ENCODE measurements at regions not wholly inside any gene's neighbourhood (a gene's known extent, or its start where the extent isn't known, plus 50 kb on each side); places are given as distances from the start of the nearest gene placed in this dataset.

- Histone ChIP-seq H3K9me1 (ENCODE audit: control insufficient read depth, extremely low read depth, insufficient read depth, low read length) (no peaks in the 10 kb centered on the region), H3K4me3 (ENCODE audit: control insufficient read depth in 2 of 3, extremely low read depth in 1 of 3, insufficient read depth in 2 of 3, low read depth in 1 of 3, low read length in 3 of 3) (no peak overlapping the region), H3K4me1 (ENCODE audit: control insufficient read depth, extremely low read depth, insufficient read depth, low read length) (no peaks in the 10 kb centered on the region), H3K79me2 (ENCODE audit: control insufficient read depth, insufficient read depth, low read length) (no peaks in the 10 kb centered on the region), H3K27ac (ENCODE audit: control insufficient read depth, insufficient read depth, low read length) (no peak overlapping the region), H3K9me3 (ENCODE audit: control insufficient read depth, low read depth, low read length) (no peaks in the 10 kb centered on the region), H3K36me3 (ENCODE audit: control insufficient read depth in 2 of 2, extremely low read depth in 1 of 2, insufficient read depth in 2 of 2, low read length in 2 of 2) (no peaks in the 10 kb centered on the region), H4K20me1 (ENCODE audit: control insufficient read depth, extremely low read depth, insufficient read depth, low read length) (no peaks in the 10 kb centered on the region), H3K4me2 (ENCODE audit: control insufficient read depth, extremely low read depth, insufficient read depth, low read depth, low read length) (no peak overlapping the region), H3K9ac (ENCODE audit: control insufficient read depth, extremely low read depth, insufficient read depth, low read length) (no peak overlapping the region), H3K27me3 (ENCODE audit: control insufficient read depth, extremely low read depth, insufficient read depth, low read length) (no peaks in the 10 kb centered on the region), H2AFZ (ENCODE audit: control insufficient read depth, low read length) (no peak overlapping the region)
- dilution Hi-C loops (cut with MboI; ENCODE audit: extremely low pct_ligation_motif_present, low sequenced_read_pairs), result no loop called here
- DNase-seq (ENCODE audit: low read depth, low spot score) (no peak), FAIRE-seq (no peak)
- TF ChIP-seq, protein P1, sequence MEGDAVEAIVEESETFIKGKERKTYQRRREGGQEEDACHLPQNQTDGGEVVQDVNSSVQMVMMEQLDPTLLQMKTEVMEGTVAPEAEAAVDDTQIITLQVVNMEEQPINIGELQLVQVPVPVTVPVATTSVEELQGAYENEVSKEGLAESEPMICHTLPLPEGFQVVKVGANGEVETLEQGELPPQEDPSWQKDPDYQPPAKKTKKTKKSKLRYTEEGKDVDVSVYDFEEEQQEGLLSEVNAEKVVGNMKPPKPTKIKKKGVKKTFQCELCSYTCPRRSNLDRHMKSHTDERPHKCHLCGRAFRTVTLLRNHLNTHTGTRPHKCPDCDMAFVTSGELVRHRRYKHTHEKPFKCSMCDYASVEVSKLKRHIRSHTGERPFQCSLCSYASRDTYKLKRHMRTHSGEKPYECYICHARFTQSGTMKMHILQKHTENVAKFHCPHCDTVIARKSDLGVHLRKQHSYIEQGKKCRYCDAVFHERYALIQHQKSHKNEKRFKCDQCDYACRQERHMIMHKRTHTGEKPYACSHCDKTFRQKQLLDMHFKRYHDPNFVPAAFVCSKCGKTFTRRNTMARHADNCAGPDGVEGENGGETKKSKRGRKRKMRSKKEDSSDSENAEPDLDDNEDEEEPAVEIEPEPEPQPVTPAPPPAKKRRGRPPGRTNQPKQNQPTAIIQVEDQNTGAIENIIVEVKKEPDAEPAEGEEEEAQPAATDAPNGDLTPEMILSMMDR (optimal IDR thresholded peaks at IDR 0.05 in 1 of 3, IDR thresholded peaks at IDR 0.05 in 1 of 3, conservative IDR thresholded peaks at IDR 0.05 in 1 of 3; ENCODE audit: extremely low read depth in 1 of 3, insufficient read depth in 2 of 3, low read length in 3 of 3), result no peak
- TF ChIP-seq EZH2 (IDR thresholded peaks at IDR 0.05; ENCODE audit: low read length), result no peak
Observed at GRCh38 chr4:62366939-62367338, 1166.8 kb downstream of the ADGRL3 start.

- Histone ChIP-seq H3K4me3 (ENCODE audit: control insufficient read depth in 2 of 3, extremely low read depth in 1 of 3, insufficient read depth in 2 of 3, low read depth in 1 of 3, low read length in 3 of 3) (no peak overlapping the region), H3K4me1 (ENCODE audit: control insufficient read depth, extremely low read depth, insufficient read depth, low read length) (no peaks in the 10 kb centered on the region), H4K20me1 (ENCODE audit: control insufficient read depth, extremely low read depth, insufficient read depth, low read length) (no peaks in the 10 kb centered on the region), H3K36me3 (ENCODE audit: control insufficient read depth in 2 of 2, extremely low read depth in 1 of 2, insufficient read depth in 2 of 2, low read length in 2 of 2) (no peaks in the 10 kb centered on the region), H3K9ac (ENCODE audit: control insufficient read depth, extremely low read depth, insufficient read depth, low read length) (no peak overlapping the region), H3K4me2 (ENCODE audit: control insufficient read depth, extremely low read depth, insufficient read depth, low read depth, low read length) (no peak overlapping the region), H3K9me3 (ENCODE audit: control insufficient read depth, low read depth, low read length) (no peaks in the 10 kb centered on the region), H2AFZ (ENCODE audit: control insufficient read depth, low read length) (no peak overlapping the region), H3K79me2 (ENCODE audit: control insufficient read depth, insufficient read depth, low read length) (no peaks in the 10 kb centered on the region), H3K9me1 (ENCODE audit: control insufficient read depth, extremely low read depth, insufficient read depth, low read length) (no peaks in the 10 kb centered on the region), H3K27me3 (ENCODE audit: control insufficient read depth, extremely low read depth, insufficient read depth, low read length) (no peaks in the 10 kb centered on the region), H3K27ac (ENCODE audit: control insufficient read depth, insufficient read depth, low read length) (no peak overlapping the region)
- no peak for DNase-seq (ENCODE audit: low read depth, low spot score)
- dilution Hi-C loops (cut with MboI; ENCODE audit: extremely low pct_ligation_motif_present, low sequenced_read_pairs), result no loop called here
- TF ChIP-seq EZH2 (IDR thresholded peaks at IDR 0.05; ENCODE audit: low read length), result no peak
- TF ChIP-seq, protein P1 (optimal IDR thresholded peaks at IDR 0.05 in 1 of 3, IDR thresholded peaks at IDR 0.05 in 1 of 3, conservative IDR thresholded peaks at IDR 0.05 in 1 of 3; ENCODE audit: extremely low read depth in 1 of 3, insufficient read depth in 2 of 3, low read length in 3 of 3), result no peak
- no peak for FAIRE-seq
Observed at GRCh38 chr4:62360156-62360545, 1160.0 kb downstream of the ADGRL3 start.

Data from keratinocyte (primary cell).